ENCODE measurements at regions not wholly inside any gene's neighbourhood (a gene's known extent, or its start where the extent isn't known, plus 50 kb on each side); places are given as distances from the start of the nearest gene placed in this dataset.
A peak's percentile ranks its signal among the peaks of the same experiment; 100 is the strongest.

- DNase-seq (ENCODE audit: low spot score): no peak
Measured at GRCh38 chr4:27267970-27268355, 407.3 kb downstream of the STIM2 start.

GRCh38 chr4:27270435-27270834, 409.8 kb downstream of the STIM2 start:
- DNase-seq (ENCODE audit: low spot score): no peak

- DNase-seq (ENCODE audit: low spot score): no peak
Measured at GRCh38 chr4:27271555-27271954, 410.9 kb downstream of the STIM2 start.

GRCh38 chr4:27272217-27272616, 411.6 kb downstream of the STIM2 start:
- DNase-seq (ENCODE audit: low spot score): no peak

- DNase-seq (ENCODE audit: low spot score): no peak
Measured at GRCh38 chr4:27276307-27277073, 415.8 kb downstream of the STIM2 start.

- DNase-seq (ENCODE audit: low spot score): no peak
Measured at GRCh38 chr4:27278615-27279375, 418.2 kb downstream of the STIM2 start.

GRCh38 chr4:27288496-27288895, 427.9 kb downstream of the STIM2 start:
- DNase-seq (ENCODE audit: low spot score): no peak

GRCh38 chr4:27289704-27290103, 429.1 kb downstream of the STIM2 start:
- DNase-seq (ENCODE audit: low spot score): no peak

GRCh38 chr4:27293831-27294230, 433.2 kb downstream of the STIM2 start:
- no peak for DNase-seq (ENCODE audit: low spot score)

- DNase-seq (ENCODE audit: low spot score): no peak
Measured at GRCh38 chr4:27304751-27305150, 444.1 kb downstream of the STIM2 start.

GRCh38 chr4:27305246-27305645, 444.6 kb downstream of the STIM2 start:
- no peak for DNase-seq (ENCODE audit: low spot score)

GRCh38 chr4:27308379-27308778, 447.7 kb downstream of the STIM2 start:
- no peak for DNase-seq (ENCODE audit: low spot score)

GRCh38 chr4:27315625-27316024, 455.0 kb downstream of the STIM2 start:
- no peak for DNase-seq (ENCODE audit: low spot score)

GRCh38 chr4:27316176-27316575, 455.5 kb downstream of the STIM2 start:
- DNase-seq (ENCODE audit: low spot score): no peak

GRCh38 chr4:27318740-27319139, 458.1 kb downstream of the STIM2 start:
- DNase-seq (ENCODE audit: low spot score): peak; percentile 23

- DNase-seq (ENCODE audit: low spot score): no peak
Measured at GRCh38 chr4:27326991-27327390, 466.4 kb downstream of the STIM2 start.

GRCh38 chr4:27327421-27328181, 467.0 kb downstream of the STIM2 start:
- no peak for DNase-seq (ENCODE audit: low spot score)

- no peak for DNase-seq (ENCODE audit: low spot score)
Measured at GRCh38 chr4:27338530-27338929, 477.9 kb downstream of the STIM2 start.

- DNase-seq (ENCODE audit: low spot score): no peak
Measured at GRCh38 chr4:27343411-27343810, 482.8 kb downstream of the STIM2 start.

- DNase-seq (ENCODE audit: low spot score): no peak
Measured at GRCh38 chr4:27350161-27350560, 489.5 kb downstream of the STIM2 start.

GRCh38 chr4:27357283-27357682, 496.6 kb downstream of the STIM2 start:
- DNase-seq (ENCODE audit: low spot score): peak; percentile 11

- no peak for DNase-seq (ENCODE audit: low spot score)
Measured at GRCh38 chr4:27358269-27358668, 497.6 kb downstream of the STIM2 start.

- DNase-seq (ENCODE audit: low spot score): no peak
Measured at GRCh38 chr4:27360131-27360530, 499.5 kb downstream of the STIM2 start.
